ENCODE measurements at regions not wholly inside any gene's neighbourhood (a gene's known extent, or its start where the extent isn't known, plus 50 kb on each side); places are given as distances from the start of the nearest gene placed in this dataset.

GRCh38 chr3:70880421-70880820, 568.0 kb upstream of the MDFIC2 start:
- TF ChIP-seq POLR2A (IDR thresholded peaks at IDR 0.05) (no peak), CTCF (IDR thresholded peaks at IDR 0.05) (no peak)

Data from uterus (tissue), 2 donors.